ENCODE measurements at regions not wholly inside any gene's neighbourhood (a gene's known extent, or its start where the extent isn't known, plus 50 kb on each side); places are given as distances from the start of the nearest gene placed in this dataset.

- H3K27ac ChIP-seq: no peak overlapping the region
- H3K36me3 ChIP-seq: no peaks in the 10 kb centered on the region
- TF ChIP-seq CTCF (IDR thresholded peaks at IDR 0.05): no peak
- TF ChIP-seq POLR2A (IDR thresholded peaks at IDR 0.05): no peak
- no peak for TF ChIP-seq EP300 (IDR thresholded peaks at IDR 0.05)
- no peaks in the 10 kb centered on the region for H3K9me3 ChIP-seq
- no peaks in the 10 kb centered on the region for H3K4me1 ChIP-seq (ENCODE audit: insufficient read depth)
- H3K27me3 ChIP-seq: no peaks in the 10 kb centered on the region
- DNase-seq: no peak
- H3K4me3 ChIP-seq: no peak overlapping the region
- intact Hi-C loops (cut with DNase I): loop anchor here in 2 of 4 donors (5.0 kb wide), 1 partner anchor 183 kb away; no protein-coding TSS in a partner anchor
- WGBS, 3 donors: 56 to 80% (median 70%) methylated on average over 1 of the region's 1 CpG
Measured at GRCh38 chr18:48479531-48479930, 59.3 kb upstream of the CTIF start.

GRCh38 chr18:48477348-48477747 is 61.5 kb upstream of the CTIF start:
- Histone ChIP-seq H3K4me3 (no peak overlapping the region), H3K9me3 (no peaks in the 10 kb centered on the region), H3K4me1 (ENCODE audit: insufficient read depth) (no peaks in the 10 kb centered on the region), H3K27ac (no peak overlapping the region), H3K36me3 (no peaks in the 10 kb centered on the region), H3K27me3 (no peaks in the 10 kb centered on the region)
- 75 to 88% (median 79%) methylated on average over 2 of the region's 2 CpGs for WGBS, 3 donors
- no peak for DNase-seq
- intact Hi-C loops (cut with DNase I): loop anchor here in 3 of 4 donors (2.0 to 5.0 kb wide), 2 partner anchors 185 kb away; no protein-coding TSS in a partner anchor
- no peak for TF ChIP-seq POLR2A (IDR thresholded peaks at IDR 0.05)
- no peak for TF ChIP-seq EP300 (IDR thresholded peaks at IDR 0.05)
- TF ChIP-seq CTCF (IDR thresholded peaks at IDR 0.05): no peak

- TF ChIP-seq EP300 (IDR thresholded peaks at IDR 0.05) (no peak), CTCF (IDR thresholded peaks at IDR 0.05) (no peak), POLR2A (IDR thresholded peaks at IDR 0.05) (no peak)
- Histone ChIP-seq H3K27me3 (no peaks in the 10 kb centered on the region), H3K27ac (no peak overlapping the region), H3K4me3 (no peak overlapping the region), H3K4me1 (ENCODE audit: insufficient read depth) (no peaks in the 10 kb centered on the region), H3K36me3 (no peaks in the 10 kb centered on the region), H3K9me3 (no peaks in the 10 kb centered on the region)
- intact Hi-C loops (cut with DNase I): loop anchor here in 3 of 4 donors (2.0 to 5.0 kb wide), 2 partner anchors 186 kb away; no protein-coding TSS in a partner anchor
- DNase-seq: no peak
- WGBS, 3 donors: 69 to 75% (median 71%) methylated on average over 3 of the region's 3 CpGs
Measured at GRCh38 chr18:48476550-48476917, 62.3 kb upstream of the CTIF start.

- H3K4me1 ChIP-seq (ENCODE audit: insufficient read depth): no peaks in the 10 kb centered on the region
- no peaks in the 10 kb centered on the region for H3K27me3 ChIP-seq
- TF ChIP-seq EP300 (IDR thresholded peaks at IDR 0.05) (no peak), CTCF (IDR thresholded peaks at IDR 0.05) (peak; percentile 71 to 85 (median 74)), POLR2A (IDR thresholded peaks at IDR 0.05) (no peak)
- H3K27ac ChIP-seq: no peak overlapping the region
- no peak overlapping the region for H3K4me3 ChIP-seq
- intact Hi-C loops (cut with DNase I): loop anchor here in 3 of 4 donors (2.0 to 5.0 kb wide), 2 partner anchors 186 to 187 kb away; no protein-coding TSS in a partner anchor
- WGBS, 3 donors: 18 to 26% (median 23%) methylated on average over 8 of the region's 8 CpGs
- H3K36me3 ChIP-seq: no peaks in the 10 kb centered on the region
- DNase-seq: peak; percentile 46 to 67 (median 57)
- H3K9me3 ChIP-seq: no peaks in the 10 kb centered on the region
Measured at GRCh38 chr18:48475635-48476549, 62.9 kb upstream of the CTIF start.

Measured in ovary (tissue), 7 donors.